ENCODE measurements at regions not wholly inside any gene's neighbourhood (a gene's known extent, or its start where the extent isn't known, plus 50 kb on each side); places are given as distances from the start of the nearest gene placed in this dataset.

DNA sequence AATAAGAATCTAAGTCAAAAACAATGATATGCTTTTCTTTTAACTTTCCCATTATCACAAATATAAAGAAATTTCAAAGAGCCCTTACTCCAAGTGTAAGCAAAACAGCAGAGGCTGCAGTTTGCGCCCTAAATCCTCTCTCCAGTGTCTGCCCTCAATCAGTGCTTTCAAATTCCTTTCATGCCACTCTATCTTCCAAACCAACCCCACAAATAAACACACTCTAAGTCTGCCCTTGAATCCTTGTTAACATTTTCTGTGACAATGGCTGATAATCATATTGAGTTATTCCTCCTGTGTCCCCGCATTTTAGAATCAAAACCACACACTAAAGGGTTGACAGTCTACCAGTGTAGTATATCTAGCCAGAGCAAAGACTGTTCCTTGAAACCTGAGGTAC is 317.9 kb upstream of the MARCKS start:
- no peak for TF ChIP-seq POLR2A (IDR thresholded peaks at IDR 0.05; ENCODE audit: low read length)
- TF ChIP-seq GATA1 (IDR thresholded peaks at IDR 0.05; ENCODE audit: low read depth, low read length) = no peak
